NCI-H128 (cell line): ENCODE measurements at regions not wholly inside any gene's neighbourhood (a gene's known extent, or its start where the extent isn't known, plus 50 kb on each side); places are given as distances from the start of the nearest gene placed in this dataset.

ENCODE experiments used
- DNase-seq: peaks from one replicate; lab custom pipeline; 2025; ENCODE audit not compliant: unreplicated experiment; lab: John Stamatoyannopoulos, UW

DNA sequence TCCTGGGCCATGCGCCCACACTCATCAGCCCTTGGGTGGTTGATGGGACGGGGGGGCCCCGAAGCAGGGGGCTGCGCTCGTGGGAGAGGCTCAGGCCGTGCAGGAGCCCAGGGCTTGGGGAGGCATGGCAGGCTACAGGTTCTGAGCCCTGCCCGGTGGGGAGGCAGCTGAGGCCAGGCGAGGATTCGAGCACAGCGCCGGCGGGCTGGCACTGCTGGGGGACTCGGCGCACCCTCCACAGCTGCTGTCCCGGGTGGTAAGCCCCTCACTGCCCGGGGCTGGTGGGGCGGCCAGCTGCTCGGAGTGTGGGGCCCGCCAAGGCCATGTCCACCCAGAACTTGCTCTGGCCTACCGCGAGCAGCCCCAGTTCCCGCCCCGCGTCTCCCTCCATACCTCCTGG, 295.8 kb upstream of the SEL1L start:
- DNase-seq: no peak

DNA sequence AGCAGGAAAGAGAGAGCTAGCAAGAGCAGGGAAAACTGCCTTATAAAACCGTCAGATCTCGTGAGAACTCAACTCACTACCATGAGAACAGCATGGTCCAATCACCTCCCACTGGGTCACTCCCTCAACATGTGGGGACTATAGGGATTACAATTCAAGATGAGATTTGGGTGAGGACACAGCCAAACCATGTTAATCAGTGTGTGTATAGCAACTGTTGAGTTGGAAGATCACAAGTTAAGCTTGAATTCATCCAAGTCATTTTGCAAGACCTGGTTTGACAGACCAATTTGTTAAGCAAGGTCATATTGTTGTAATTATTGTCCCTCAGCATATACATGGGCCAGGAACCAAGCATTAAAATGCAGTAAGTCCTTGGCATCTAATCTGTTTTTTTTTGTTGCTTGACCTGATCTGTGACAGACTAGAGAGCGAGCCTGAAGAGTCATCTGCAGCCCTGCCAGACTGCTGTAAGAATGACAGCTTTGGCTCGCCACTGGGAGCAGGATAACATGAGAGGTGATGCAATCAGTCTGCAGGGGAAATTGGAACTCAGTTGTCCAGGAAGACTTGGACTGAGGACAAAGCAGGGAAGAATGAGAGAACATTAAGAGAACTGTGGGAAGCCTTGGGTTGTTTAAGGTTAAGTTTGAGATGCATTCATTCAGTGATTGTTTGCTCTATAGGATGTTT, 297.6 kb upstream of the SEL1L start:
- no peak for DNase-seq

DNA sequence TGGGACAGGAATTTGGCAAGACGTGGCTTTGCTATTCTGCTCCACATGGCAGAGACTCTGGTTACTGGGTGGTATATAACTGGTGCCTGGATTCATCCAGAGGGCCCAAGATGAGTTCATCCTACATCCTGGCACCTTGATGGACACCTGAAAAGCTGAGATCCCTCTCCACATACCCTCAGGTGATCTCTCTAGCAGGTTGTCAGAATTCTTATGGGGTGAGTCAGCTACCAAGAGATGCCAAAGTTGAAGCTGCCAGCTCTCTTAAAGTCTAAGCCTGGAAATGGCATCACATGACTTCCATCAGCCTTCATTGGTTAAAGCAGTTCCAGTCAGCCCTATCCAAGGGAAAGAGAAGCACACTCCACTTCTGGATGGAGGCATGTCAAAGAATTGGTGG, 300.7 kb upstream of the SEL1L start:
- no peak for DNase-seq

DNA sequence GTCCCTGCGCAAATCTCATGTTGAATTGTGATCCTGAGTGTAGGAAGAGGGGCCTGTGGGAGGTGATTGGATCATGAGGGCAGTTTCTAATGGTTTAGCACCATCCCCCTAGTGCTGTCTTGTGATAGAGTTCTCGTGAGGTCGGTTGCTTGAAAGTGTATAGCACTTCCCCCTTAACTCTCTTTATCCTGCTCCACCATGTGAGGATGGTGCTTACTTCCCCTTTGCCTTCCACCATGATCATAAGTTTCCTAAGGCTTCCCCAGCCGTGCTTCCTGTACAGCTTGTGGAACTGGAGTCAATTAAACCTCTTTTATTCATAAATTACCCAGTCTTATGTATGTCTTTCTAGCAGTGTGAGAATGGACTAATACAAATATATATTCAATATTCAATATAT, 303.7 kb upstream of the SEL1L start:
- no peak for DNase-seq

DNA sequence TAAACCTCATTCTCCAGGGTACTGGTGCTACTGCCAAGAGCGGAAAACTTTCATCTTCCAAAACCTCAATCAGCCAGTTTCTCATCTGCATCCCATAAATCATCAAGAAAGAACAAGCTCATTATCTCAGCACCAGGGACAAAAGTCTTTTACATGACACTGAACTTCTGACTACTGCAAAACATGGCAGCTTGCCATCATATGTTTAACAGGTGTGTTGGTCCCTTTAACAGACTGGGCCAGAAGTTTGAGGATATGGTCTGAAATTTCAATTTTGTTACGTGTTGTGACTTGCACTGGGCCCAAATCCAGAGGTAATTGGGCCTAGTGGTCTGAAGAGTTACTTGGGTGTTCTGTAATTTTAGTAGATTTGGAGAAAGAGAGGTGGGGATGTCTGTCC, 305.4 kb upstream of the SEL1L start:
- no peak for DNase-seq

DNA sequence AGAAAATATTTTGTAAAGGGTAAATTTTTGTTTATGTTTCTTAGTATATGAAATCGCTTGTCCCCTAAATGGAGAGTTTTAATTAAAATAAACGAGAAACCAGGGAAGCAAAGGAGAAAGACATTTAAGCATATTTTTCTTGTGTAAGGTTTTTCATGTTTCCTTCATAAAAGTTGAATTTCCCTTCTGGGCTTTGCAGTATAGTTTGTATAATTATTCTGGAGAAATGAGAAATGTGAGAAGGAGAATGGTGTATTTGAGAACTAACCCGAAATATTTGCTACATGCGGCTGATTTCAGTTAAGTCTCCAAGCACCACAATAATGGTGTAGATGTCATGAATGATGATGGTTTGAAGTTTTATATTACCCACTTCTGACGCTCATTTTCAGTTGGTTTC, 307.7 kb upstream of the SEL1L start:
- no peak for DNase-seq

DNA sequence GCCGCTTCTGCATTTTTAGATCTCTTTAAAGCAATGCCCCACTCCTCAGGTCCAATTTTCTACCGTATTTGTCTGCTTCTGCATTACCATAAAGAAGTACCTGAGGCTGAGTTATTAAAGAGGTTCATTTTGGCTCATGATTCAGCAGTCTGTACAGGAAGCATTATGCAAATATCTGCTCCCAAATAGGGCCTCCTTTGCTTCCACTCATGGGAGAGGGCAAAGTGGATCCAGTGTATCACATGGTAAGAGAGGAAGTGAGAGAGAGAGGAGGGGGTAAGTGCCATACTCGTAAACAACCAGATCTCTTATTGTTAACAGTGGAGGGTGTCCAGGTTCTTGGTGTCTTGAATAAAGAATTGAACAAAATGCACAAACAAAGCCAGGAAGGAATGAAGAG, 316.1 kb upstream of the SEL1L start:
- DNase-seq: no peak

DNA sequence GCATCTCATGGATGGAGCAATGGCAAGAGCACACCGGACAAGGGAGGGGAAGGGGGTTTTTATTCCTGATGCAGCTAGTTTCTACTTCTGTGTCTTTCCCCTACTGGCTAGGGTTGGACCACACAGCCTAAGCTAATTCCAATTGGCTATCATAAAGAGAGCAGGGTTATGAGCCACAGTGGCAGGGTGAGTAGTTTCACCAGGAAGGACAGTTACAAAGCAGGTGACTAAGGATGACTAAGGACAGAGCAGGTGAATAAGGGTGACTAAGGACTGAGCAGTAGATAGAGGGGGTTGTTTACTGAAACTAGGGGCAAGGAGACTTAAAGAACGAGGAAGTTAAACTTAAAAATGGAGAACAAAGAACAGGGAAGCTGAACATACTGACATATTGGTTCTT, 321.4 kb upstream of the SEL1L start:
- DNase-seq: no peak

DNA sequence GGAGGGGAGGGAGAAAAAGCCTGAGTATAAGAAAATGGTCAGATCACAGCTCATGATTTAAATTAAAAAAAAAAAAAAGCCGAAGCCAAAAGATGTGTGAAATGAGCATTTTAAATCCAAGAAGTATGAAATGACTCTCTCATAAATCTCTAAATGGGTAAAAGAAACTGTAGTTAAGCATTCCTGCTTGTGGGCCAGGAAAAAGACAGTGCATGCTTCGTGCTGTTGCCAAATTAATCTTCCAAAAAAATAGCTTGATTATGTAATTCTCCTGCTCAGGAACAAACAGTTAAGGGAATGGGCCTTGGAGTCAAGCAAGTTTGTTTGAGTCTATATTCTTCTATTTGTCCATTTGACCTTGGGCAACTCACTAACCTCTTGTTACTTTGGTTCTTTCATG, 325.4 kb upstream of the SEL1L start:
- DNase-seq: no peak

DNA sequence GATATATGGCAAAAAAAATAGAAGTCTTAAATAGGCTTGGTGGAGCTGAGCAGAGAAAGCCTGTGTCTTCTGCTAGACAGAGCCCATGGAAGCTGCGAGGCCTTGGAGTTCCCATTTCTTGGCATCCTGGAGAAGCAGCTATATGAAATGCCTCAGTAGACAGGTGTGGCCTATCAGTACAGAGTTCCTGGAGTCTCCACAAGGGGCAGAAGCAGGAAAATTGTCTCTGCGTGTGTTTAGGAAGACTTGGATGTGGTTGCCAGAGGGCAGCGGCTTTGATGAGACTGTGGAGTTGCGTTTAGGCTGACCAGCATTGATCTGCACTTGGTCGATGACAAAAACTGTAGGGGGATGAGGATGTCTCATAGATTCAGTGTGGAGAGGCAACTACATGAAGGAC, 334.5 kb upstream of the SEL1L start:
- no peak for DNase-seq

DNA sequence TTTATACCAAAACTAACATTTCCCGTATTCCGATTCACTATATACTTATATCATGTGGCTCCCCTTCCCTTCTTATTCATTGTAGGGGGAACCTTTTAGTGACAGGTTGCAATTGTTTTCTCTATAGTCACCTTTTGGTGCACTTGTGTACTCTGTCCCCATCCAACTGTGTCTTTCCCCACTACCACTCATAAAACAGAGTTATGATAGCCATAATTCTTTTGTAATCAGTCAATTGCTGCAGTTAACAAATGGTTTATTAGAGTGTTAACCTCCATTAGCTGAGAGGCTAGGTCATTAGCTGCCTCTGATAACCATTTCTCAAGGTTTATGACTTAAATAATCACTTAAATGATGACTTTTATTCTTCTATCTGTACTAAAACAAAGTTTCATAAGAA, 338.1 kb upstream of the SEL1L start:
- DNase-seq: no peak

DNA sequence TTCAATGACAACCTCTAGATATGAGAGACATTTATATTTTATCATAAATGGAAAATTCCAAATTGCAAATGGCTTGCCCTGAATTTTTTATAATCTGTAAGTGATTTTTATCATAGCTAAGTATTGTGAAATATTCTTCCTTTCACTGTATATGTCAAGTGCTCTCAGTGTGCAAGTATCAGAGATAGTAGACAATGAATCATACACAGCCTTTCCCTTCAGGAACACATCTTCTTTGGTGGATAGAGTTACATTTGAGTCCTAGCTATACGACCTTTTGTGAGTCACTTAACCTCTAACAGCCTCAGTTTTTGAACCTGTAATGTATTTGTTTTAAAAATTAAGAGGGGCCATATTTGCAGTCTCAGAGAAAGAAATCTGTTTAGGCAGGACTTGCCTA, 350.7 kb upstream of the SEL1L start:
- DNase-seq: no peak

DNA sequence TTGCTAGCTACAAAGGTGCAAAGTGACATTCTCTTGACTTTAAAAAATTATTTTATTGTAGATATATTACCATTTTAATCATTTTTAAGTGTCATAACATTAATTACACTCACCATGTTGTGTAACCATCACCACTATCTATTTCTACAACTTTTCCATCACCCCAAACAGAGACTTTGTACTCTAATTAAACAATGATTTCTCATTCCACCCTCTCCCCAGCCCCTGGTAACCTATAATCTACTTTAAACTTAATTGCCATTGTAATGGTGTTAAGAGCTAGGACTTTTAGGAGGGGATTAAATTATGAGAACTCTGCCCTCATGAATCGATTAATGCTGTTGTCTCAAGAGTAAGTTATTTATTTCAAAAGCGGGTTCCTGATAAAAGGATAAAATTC, 352.9 kb upstream of the SEL1L start:
- DNase-seq: no peak

DNA sequence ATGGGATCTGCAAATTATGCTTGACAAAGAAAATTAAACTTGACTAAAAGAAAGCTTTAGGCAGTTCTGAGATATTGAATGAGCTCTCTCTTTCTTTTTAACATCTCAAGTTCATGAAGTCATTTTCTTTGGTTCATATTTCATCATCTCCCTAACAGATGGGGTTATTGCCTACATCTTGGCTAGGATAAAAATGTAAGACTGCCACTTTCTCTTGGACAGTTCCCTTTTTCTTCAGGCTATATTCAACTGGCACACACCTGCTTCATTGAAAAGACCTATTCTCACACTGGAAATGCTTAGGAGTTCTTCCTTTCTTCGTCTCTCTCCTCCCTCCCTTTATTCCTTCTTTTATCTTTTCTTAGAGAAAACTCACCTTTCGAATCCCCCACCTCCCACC, 355.9 kb upstream of the SEL1L start:
- no peak for DNase-seq

DNA sequence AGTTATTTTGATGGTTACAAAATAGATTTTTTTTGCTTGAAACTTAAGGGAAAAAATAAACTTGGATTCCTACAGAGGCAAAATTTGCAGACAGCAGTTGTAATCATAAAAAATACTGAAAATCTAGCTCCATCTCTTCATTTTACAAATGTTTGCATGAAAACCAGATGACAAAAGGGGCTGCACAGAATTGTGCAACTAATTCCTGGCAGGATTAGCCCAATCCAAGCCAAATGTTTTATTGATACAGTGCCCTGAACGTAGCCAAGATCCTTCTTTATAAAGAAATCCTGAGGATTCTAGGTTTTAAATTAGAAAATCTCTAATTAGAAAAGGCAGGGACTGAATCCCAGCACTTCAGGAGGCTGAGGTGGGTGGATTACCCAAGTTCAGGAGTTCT, 356.4 kb upstream of the SEL1L start:
- no peak for DNase-seq

DNA sequence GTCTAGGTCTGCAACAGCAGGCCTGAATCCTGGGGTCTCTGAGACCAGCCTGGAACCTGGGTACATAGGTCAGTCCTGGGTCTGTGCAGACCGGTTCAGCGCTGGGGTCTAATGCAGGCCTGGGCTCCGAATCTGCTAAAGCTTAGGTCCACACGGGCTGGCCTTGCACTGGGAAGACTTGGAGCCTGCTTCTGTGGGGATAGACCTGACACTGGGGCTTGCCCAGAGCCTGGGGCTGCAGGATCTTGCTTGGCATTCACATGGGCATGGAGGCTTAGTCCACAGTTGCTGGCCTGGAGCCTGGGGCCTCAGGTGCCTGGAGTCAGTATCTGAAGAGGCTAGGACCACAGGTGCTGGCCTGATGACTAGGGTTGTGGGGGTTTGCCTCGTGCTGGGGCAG, 369.8 kb upstream of the SEL1L start:
- DNase-seq: no peak

DNA sequence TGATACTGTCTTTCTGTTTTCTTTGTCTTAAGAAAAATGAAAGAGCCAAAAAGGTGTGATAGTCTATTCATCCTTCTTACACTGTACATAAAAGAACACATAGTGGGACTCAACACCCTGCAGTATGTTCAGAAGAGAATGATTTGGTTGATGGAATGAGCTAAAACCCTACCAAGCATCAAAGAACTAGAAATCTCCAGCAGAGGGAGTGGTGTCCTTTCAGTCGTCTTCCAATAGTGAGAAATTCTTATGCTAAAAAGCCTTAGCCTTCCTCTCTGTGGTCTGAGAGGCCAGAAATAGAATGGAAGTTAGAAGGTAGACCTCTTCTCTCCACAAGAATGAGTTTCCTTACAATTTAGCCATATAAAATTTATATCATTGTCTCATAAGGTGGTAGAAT, 393.4 kb upstream of the SEL1L start:
- DNase-seq: no peak

DNA sequence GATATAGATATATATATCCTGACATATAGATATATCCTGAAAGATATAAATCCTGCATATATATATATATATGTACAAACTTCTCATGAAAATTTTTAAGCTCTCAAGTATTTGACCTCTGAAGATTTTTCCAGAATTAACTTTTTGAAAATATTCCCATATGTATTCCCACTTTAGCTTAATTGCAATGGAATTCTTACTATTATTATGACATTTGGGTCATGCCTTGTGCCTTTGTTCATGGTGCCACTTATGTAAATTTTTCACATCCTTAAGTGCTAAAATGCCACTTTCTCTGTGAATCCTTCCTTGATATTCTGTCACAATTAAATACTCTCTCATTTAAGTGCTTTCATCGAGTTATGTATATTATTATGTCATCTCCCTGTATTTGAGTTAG, 398.2 kb upstream of the SEL1L start:
- DNase-seq: no peak

DNA sequence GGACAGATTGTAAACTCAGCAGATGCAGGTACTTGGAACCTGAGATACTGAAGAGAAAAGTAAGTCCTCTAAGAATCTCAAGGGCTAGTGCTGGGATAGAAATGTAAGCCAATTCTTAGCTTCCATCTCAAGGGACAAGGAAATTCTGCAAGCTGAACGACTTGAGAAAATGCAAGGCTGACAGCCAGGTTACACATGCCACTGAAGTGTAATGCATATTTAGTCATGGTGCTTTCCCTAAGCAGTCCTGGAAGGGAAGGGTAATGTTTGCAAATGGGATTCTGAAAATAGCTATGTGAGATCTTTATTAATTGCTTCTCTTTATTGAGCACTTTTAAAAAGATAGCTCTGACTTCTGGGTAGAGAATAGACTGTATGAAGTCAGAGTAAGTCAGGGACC, 402.7 kb upstream of the SEL1L start:
- DNase-seq: no peak

DNA sequence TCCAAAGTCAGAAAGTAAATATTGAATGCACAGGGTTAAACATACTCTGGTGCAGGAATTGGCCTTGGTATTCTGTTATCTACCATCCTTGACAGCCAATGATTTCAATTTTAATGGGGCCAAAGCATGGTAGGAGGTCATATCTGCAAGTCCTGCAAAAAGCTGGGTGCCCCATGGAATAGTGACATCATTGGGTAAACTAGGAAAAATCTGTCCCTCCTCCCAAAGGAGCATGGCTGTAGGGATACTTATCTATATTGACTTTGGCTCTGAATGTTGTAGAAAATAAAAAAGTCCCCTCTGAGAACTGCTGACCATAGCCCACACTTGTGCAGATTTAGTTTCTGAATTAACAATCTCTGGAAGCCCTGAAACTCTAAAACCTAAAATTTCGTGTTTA, 403.2 kb upstream of the SEL1L start:
- no peak for DNase-seq

DNA sequence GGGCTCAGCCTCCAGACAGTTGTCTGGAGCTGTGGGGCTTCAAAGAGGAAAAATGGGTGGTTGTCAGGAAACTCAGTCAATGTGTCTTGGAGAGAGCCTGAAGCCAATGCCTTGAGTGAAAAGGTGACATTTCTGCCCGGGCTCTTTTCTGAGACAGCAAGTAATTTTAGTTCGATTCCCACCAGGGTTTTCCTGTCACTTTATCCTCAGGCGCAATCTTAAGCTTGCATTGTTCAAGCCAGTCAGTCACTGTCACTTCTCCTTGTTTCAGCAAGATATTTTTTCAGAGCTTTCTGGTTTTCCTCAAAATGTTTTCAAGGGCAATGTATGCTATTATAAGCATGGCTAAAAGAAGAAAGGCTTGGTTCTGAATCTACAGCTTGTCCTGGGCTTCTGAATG, 404.7 kb upstream of the SEL1L start:
- DNase-seq: no peak

DNA sequence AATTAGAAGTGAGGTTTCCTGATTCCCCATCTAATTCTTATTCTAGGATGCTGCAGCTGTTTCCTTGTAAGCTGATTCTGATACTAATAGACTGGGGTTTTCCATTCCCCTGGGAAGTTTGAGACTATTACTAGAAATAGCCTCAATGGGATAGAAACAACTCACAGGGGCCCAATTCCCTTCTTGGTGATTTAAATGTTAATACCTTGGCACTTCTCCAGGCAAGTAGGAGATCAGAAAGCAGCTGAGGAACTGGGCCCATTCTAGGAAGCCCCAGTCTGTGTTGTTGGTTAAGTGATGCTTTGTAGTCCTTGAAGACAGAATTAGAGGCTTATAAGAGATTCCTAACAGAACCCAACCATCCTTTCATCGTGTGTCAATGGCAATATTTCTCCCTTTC, 407.0 kb upstream of the SEL1L start:
- no peak for DNase-seq

DNA sequence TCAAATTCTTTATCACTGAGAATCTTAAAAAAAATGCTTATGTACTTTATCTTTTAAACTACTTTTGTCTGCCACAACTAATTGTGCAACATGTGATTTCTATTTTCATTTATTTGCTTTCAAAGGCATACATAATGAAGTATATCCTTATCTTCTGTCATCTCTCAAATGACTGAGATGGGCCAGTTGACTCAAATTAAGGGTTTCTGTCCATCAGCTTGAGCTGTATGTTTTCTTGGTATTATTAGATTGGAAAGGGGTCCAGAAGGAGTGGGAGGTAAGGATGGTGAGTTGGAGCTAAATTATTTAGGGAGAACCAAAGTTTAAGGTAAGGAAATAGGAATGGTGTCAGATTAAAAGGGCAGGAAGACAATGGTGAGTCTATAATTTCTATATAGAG, 408.4 kb upstream of the SEL1L start:
- no peak for DNase-seq

DNA sequence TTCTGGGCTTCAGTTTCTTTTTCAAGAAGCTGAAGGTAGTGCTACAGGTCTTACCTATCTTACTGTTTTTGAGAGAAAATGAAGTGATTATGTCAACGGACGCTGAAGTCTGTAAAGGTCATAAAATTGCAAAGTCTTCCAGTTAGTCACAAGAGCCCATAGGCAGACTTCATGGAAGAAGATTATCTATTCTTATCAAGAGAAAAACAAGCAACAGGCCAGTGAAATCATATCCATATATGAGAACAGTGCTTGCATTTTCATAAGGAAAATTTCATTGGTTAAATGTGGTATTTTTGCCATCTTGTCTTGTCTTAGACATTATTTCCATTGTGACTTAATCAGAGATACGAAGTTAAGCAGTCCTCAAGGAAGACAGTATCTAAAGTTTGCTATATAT, 412.7 kb upstream of the SEL1L start:
- no peak for DNase-seq
